CD14-positive monocyte (primary cell): ENCODE measurements at regions not wholly inside any gene's neighbourhood (a gene's known extent, or its start where the extent isn't known, plus 50 kb on each side); places are given as distances from the start of the nearest gene placed in this dataset.

Experiments used
- DNase-seq, 3 donors: peaks; one replicate each; pipeline ENCODE4 v3.0.0-alpha.2; 2011 to 2022
- H2AFZ ChIP-seq: 2 replicates; pipeline ENCODE4 v1.6.0; 2012; ENCODE audit warnings: mild to moderate bottlenecking, low read depth, low read length, inconsistent platforms; ENCODE audit not compliant: insufficient read depth, poor library complexity, severe bottlenecking
- H3K27ac ChIP-seq, 2 donors: 1 replicate in 1 of 2; 2 replicates in 1 of 2; pipeline ENCODE4 v1.5.1; 2012 to 2013; ENCODE audit warnings: low read length in 2 of 2, control low read depth in 1 of 2, inconsistent platforms in 1 of 2, low read depth in 1 of 2, mild to moderate bottlenecking in 1 of 2
- H3K27me3 ChIP-seq, 2 donors: one replicate each; pipeline versions ENCODE4 v1.6.0 to v1.6.1; 2011 to 2013; ENCODE audit warnings: low read length in 2 of 2; ENCODE audit not compliant: control insufficient read depth in 2 of 2, insufficient read depth in 2 of 2
- H3K36me3 ChIP-seq, 2 donors: replicated peaks in 1 of 2; 1 replicate in 1 of 2; 2 replicates in 1 of 2; pipeline versions ENCODE4 v1.5.1 to v1.6.1; 2012 to 2013; ENCODE audit warnings: low read length in 2 of 2, control low read depth in 1 of 2, inconsistent platforms in 1 of 2, mild to moderate bottlenecking in 1 of 2; ENCODE audit not compliant: insufficient read depth in 2 of 2, control insufficient read depth in 1 of 2
- H3K4me1 ChIP-seq, 2 donors: 1 replicate in 1 of 2; 2 replicates in 1 of 2; pipeline versions ENCODE4 v1.5.1 to v1.6.1; 2012 to 2013; ENCODE audit warnings: low read length in 2 of 2, control low read depth in 1 of 2, inconsistent platforms in 1 of 2, mild to moderate bottlenecking in 1 of 2, moderate library complexity in 1 of 2; ENCODE audit not compliant: insufficient read depth in 2 of 2, control insufficient read depth in 1 of 2
- H3K4me2 ChIP-seq: replicated peaks from 2 replicates; pipeline ENCODE3; 2012; ENCODE audit warnings: low read length, moderate library complexity, mild to moderate bottlenecking; ENCODE audit not compliant: poor library complexity, severe bottlenecking; ENCODE audit errors: extremely low read depth
- H3K4me3 ChIP-seq, 3 experiments: fragments of 200-600 bp in 1 of 3; sonication (generic) in 1 of 3; replicated peaks in 1 of 3; 1 replicate in 2 of 3; 2 replicates in 1 of 3; pipeline ENCODE4 v1.5.1; 2011 to 2013; ENCODE audit warnings: low read length in 3 of 3, mild to moderate bottlenecking in 3 of 3, control low read depth in 2 of 3, low read depth in 2 of 3, inconsistent platforms in 1 of 3, moderate library complexity in 1 of 3
- H3K79me2 ChIP-seq: 2 replicates; pipeline ENCODE4 v1.6.0; 2012; ENCODE audit warnings: mild to moderate bottlenecking, control low read depth, inconsistent platforms, low read length, moderate library complexity; ENCODE audit not compliant: insufficient read depth
- H3K9ac ChIP-seq: 2 replicates; pipeline ENCODE4 v1.6.0; 2017; ENCODE audit warnings: low read length, mild to moderate bottlenecking; ENCODE audit not compliant: insufficient read depth, poor library complexity, severe bottlenecking
- H3K9me3 ChIP-seq, 2 donors: replicated peaks in 1 of 2; 1 replicate in 1 of 2; 2 replicates in 1 of 2; pipeline versions ENCODE4 v1.5.1 to v1.6.1; 2012 to 2013; ENCODE audit warnings: low read length in 2 of 2, control low read depth in 1 of 2; ENCODE audit not compliant: control insufficient read depth in 1 of 2, insufficient read depth in 1 of 2
- H4K20me1 ChIP-seq: 2 replicates; pipeline ENCODE4 v1.6.0; 2012; ENCODE audit warnings: mild to moderate bottlenecking, low read length, control low read depth, moderate library complexity; ENCODE audit not compliant: insufficient read depth
- H3K27ac Mint-ChIP-seq, 7 donors: one replicate each; pipeline ENCODE4 v1.8.0; 2020; ENCODE audit warnings: mild to moderate bottlenecking in 7 of 7, mixed read lengths in 7 of 7, moderate library complexity in 6 of 7, inconsistent platforms in 2 of 7
- H3K27me3 Mint-ChIP-seq, 3 donors: one replicate each; pipeline ENCODE4 v1.8.0; 2021 to 2022; ENCODE audit warnings: low read depth in 3 of 3, mild to moderate bottlenecking in 3 of 3, mixed read lengths in 3 of 3, moderate library complexity in 3 of 3, inconsistent platforms in 1 of 3
- H3K36me3 Mint-ChIP-seq, 2 donors: one replicate each; pipeline ENCODE4 v1.8.0; 2020; ENCODE audit warnings: mixed read lengths in 2 of 2, inconsistent platforms in 1 of 2, mild to moderate bottlenecking in 1 of 2
- H3K4me1 Mint-ChIP-seq: one replicate; pipeline ENCODE4 v1.8.0; 2020; ENCODE audit warnings: mild to moderate bottlenecking, mixed read lengths
- H3K4me3 Mint-ChIP-seq, 2 donors: one replicate each; pipeline ENCODE4 v1.8.0; 2020; ENCODE audit warnings: mild to moderate bottlenecking in 2 of 2, mixed read lengths in 2 of 2, moderate library complexity in 1 of 2
- H3K9me3 Mint-ChIP-seq, 7 donors: one replicate each; pipeline ENCODE4 v1.8.0; 2020 to 2022; ENCODE audit warnings: mixed read lengths in 7 of 7, mild to moderate bottlenecking in 6 of 7, moderate library complexity in 6 of 7, inconsistent platforms in 2 of 7
- WGBS: methylation state at CpG from one replicate; pipeline ENCODE4 v1.1.5; 2013; ENCODE audit warnings: missing lambda C conversion rate; ENCODE audit not compliant: insufficient coverage; 5-methylcytosine and 5-hydroxymethylcytosine counted together
- intact Hi-C, 2 donors: fragments of 100-400 bp; cut with micrococcal nuclease; formaldehyde crosslinking; loops; one replicate each; pipeline versions ENCODE4 v1.15.0 to v1.15.1; 2023
- TF ChIP-seq, protein P1 (sequence below): fragments of 200-600 bp; IDR thresholded peaks from one replicate; pipeline ENCODE4 v1.8.0; 2022; ENCODE audit warnings: antibody characterized with exemption, mild to moderate bottlenecking

DNA sequence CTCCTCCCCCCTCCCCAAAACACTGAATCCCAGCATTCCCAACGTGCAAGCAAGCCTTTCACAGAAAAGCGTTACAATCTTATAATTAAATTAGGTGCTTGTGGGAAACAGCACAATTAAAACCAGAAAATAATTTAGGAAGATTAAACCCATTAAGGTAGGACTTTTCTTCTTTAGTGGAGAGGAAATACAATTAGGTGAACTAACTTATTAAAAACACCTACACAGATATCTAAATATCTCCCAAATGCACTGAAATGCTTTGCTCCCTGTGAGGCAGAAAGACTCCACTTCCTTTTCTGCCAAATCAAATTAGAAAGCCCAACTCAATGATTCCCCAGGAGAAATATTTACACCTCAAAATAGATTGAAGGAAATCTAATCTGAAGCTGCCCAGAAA lies 60.9 kb upstream of the ETS2 start:
- intact Hi-C loops: no loop called here

DNA sequence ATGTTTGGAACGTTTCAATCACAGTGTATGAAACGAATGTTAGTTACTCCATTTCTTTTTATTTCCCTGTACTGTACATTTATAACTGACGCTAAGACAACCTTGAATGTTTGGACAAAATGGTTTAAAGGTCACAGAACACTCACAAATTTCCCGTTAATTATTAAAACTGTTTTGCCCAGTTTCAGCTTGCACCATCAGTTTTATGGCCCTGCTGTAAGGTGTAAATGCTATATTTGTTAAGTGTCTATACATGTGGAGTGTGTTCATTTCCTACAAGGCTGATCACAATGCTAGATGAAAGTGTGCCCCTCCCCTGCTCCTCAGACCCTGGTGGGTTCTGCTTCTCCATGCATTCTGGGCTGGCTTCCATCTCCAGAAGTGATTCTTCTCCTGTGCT lies 57.9 kb upstream of the ETS2 start:
- Histone ChIP-seq H4K20me1 (no peaks in the 10 kb centered on the region), H3K9ac (no peak overlapping the region), H3K4me3 (no peak overlapping the region), H3K9me3 (peaks cover 8 to 11% of the 10 kb centered on the region in 2 donors), H3K4me2 (no peak overlapping the region), H2AFZ (no peak overlapping the region), H3K4me1 (peaks cover 24 to 26% of the 10 kb centered on the region in 2 donors), H3K27me3 (no peaks in the 10 kb centered on the region), H3K27ac (no peak overlapping the region), H3K79me2 (no peaks in the 10 kb centered on the region), H3K36me3 (no peaks in the 10 kb centered on the region)
- peaks cover 1 to 5% (median 4%) of the 10 kb centered on the region in 3 donors for H3K27me3 Mint-ChIP-seq
- 80% methylated on average over 2 of the region's 4 CpGs for WGBS
- H3K9me3 Mint-ChIP-seq: peaks cover 8 to 13% (median 11%) of the 10 kb centered on the region in 7 donors
- H3K36me3 Mint-ChIP-seq: no peaks in the 10 kb centered on the region
- no peak overlapping the region for H3K4me3 Mint-ChIP-seq
- DNase-seq: no peak
- TF ChIP-seq, protein P1, sequence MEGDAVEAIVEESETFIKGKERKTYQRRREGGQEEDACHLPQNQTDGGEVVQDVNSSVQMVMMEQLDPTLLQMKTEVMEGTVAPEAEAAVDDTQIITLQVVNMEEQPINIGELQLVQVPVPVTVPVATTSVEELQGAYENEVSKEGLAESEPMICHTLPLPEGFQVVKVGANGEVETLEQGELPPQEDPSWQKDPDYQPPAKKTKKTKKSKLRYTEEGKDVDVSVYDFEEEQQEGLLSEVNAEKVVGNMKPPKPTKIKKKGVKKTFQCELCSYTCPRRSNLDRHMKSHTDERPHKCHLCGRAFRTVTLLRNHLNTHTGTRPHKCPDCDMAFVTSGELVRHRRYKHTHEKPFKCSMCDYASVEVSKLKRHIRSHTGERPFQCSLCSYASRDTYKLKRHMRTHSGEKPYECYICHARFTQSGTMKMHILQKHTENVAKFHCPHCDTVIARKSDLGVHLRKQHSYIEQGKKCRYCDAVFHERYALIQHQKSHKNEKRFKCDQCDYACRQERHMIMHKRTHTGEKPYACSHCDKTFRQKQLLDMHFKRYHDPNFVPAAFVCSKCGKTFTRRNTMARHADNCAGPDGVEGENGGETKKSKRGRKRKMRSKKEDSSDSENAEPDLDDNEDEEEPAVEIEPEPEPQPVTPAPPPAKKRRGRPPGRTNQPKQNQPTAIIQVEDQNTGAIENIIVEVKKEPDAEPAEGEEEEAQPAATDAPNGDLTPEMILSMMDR: no peak
- peaks cover 36% of the 10 kb centered on the region for H3K4me1 Mint-ChIP-seq
- intact Hi-C loops: no loop called here
- H3K27ac Mint-ChIP-seq: no peak overlapping the region

More for the DNA sequence above, 60.9 kb upstream of the ETS2 start:
- Histone ChIP-seq H3K36me3 (no peaks in the 10 kb centered on the region), H3K9ac (no peak overlapping the region), H4K20me1 (no peaks in the 10 kb centered on the region), H3K4me2 (no peak overlapping the region), H3K9me3 (peaks cover 8 to 11% of the 10 kb centered on the region in 2 donors), H3K27me3 (no peaks in the 10 kb centered on the region), H3K4me3 (no peak overlapping the region), H3K27ac (no peak overlapping the region), H3K79me2 (no peaks in the 10 kb centered on the region), H3K4me1 (peaks cover 12 to 15% of the 10 kb centered on the region in 2 donors), H2AFZ (no peak overlapping the region)
- TF ChIP-seq, protein P1: no peak
- Mint-ChIP-seq H3K27ac (no peak overlapping the region), H3K36me3 (no peaks in the 10 kb centered on the region), H3K27me3 (peaks cover 1 to 5% (median 4%) of the 10 kb centered on the region in 3 donors), H3K4me1 (peaks cover 23% of the 10 kb centered on the region), H3K9me3 (peaks cover 8 to 13% (median 10%) of the 10 kb centered on the region in 7 donors), H3K4me3 (no peak overlapping the region)
- WGBS: no CpG with 5 or more reads among the region's 2 CpGs
- DNase-seq: no peak
